ENCODE measurements at regions not wholly inside any gene's neighbourhood (a gene's known extent, or its start where the extent isn't known, plus 50 kb on each side); places are given as distances from the start of the nearest gene placed in this dataset.

DNA sequence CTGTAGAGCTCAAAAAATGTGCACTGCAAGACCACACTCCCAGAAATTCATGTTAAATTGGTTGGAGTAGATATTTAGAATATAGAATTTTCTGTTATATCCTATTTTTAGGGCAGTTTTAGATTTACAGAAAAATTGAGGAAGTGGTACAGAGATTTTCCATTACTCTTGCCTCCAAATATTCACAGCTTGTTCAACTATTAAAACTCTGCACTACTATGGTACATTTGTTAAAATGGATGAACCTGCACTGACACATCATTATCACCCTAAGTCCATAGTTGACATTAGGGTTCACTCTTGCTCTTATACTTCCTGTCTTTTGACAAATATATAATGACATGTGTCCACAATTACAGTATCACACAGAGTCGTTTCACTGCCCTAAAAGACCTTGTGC lies 1724.5 kb downstream of the C4orf33 start:
- no peaks in the 10 kb centered on the region for H3K9me3 ChIP-seq (ENCODE audit: control extremely low read depth in 1 of 3, control insufficient read depth in 2 of 3, insufficient read depth in 1 of 3, low read length in 2 of 3)
- TF ChIP-seq CTCF (IDR thresholded peaks at IDR 0.05) (no peak), EZH2 (IDR thresholded peaks at IDR 0.05; ENCODE audit: borderline replicate concordance, insufficient read depth, low read depth, low read length, poor library complexity, severe bottlenecking) (no peak)
- H3K9ac ChIP-seq (ENCODE audit: low read length): no peak overlapping the region
- H3K4me3 ChIP-seq (ENCODE audit: control extremely low read depth in 1 of 5, extremely low read depth in 1 of 5, insufficient read depth in 1 of 5, low read depth in 2 of 5, low read length in 4 of 5): no peak overlapping the region
- no peaks in the 10 kb centered on the region for H4K20me1 ChIP-seq (ENCODE audit: control insufficient read depth, insufficient read depth, low read length, poor library complexity, severe bottlenecking)
- no peak overlapping the region for H3K4me2 ChIP-seq (replicated peaks; ENCODE audit: low read depth, low read length, poor library complexity, severe bottlenecking)
- no peaks in the 10 kb centered on the region for H3K79me2 ChIP-seq (ENCODE audit: control insufficient read depth, insufficient read depth, low read length)
- H2AFZ ChIP-seq (ENCODE audit: insufficient read depth, low read depth, low read length, poor library complexity, severe bottlenecking): no peak overlapping the region
- CTCF ChIA-PET: no interaction called here
- POLR2A ChIA-PET: no interaction called here
- Mint-ChIP-seq H3K9me3 (ENCODE audit: insufficient read depth) (no peaks in the 10 kb centered on the region), H3K4me1 (no peaks in the 10 kb centered on the region), H3K27me3 (no peaks in the 10 kb centered on the region), H3K27ac (no peak overlapping the region), H3K4me3 (no peak overlapping the region)
- intact Hi-C loops (cut with micrococcal nuclease): no loop called here
- H3K4me1 ChIP-seq (ENCODE audit: control insufficient read depth in 2 of 2, insufficient read depth in 2 of 2, low read length in 2 of 2): no peaks in the 10 kb centered on the region
- no CpG with 5 or more reads among the region's 1 CpG for WGBS (ENCODE audit: insufficient coverage)
- no peaks in the 10 kb centered on the region for H3K27me3 ChIP-seq (replicated peaks in 1 of 4; ENCODE audit: control extremely low read depth in 1 of 4, control insufficient read depth in 3 of 4, insufficient read depth in 4 of 4, low read length in 3 of 4)
- H3K36me3 ChIP-seq (replicated peaks in 1 of 2; ENCODE audit: control extremely low read depth in 1 of 2, control insufficient read depth in 1 of 2, extremely low read depth in 1 of 2, insufficient read depth in 2 of 2, low read length in 1 of 2): no peaks in the 10 kb centered on the region
- DNase-seq: no peak
- no peak for ATAC-seq (ENCODE audit: low read depth)
- no peak overlapping the region for H3K27ac ChIP-seq (ENCODE audit: low read length in 2 of 2)

DNA sequence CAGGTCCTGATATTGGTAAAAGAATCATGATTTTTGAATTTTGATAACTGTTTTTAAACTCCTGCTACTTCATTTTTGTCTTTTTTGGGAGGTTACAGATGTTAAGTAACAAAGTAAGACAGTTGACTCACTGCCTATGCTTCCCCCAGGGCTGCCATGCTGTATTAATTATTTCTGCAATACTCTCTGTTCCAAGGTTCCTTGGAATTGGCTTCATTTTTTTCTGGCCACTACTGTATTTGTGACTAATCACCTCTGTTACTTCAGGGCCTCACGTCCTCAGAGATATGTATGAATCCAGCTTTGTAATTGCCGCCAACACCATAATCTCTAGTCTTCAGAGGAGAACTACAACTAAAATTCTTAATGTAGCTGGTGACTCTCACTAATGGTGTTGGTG lies 1729.3 kb downstream of the C4orf33 start:
- no peaks in the 10 kb centered on the region for H3K4me1 Mint-ChIP-seq
- intact Hi-C loops (cut with micrococcal nuclease): no loop called here
- WGBS (ENCODE audit: insufficient coverage): 83% methylated on average over 1 of the region's 2 CpGs
- H4K20me1 ChIP-seq (ENCODE audit: control insufficient read depth, insufficient read depth, low read length, poor library complexity, severe bottlenecking): no peaks in the 10 kb centered on the region
- H3K27me3 Mint-ChIP-seq: no peaks in the 10 kb centered on the region
- H3K4me1 ChIP-seq (ENCODE audit: control insufficient read depth in 2 of 2, insufficient read depth in 2 of 2, low read length in 2 of 2): no peaks in the 10 kb centered on the region
- TF ChIP-seq CTCF (IDR thresholded peaks at IDR 0.05) (no peak), EZH2 (IDR thresholded peaks at IDR 0.05; ENCODE audit: borderline replicate concordance, insufficient read depth, low read depth, low read length, poor library complexity, severe bottlenecking) (no peak)
- POLR2A ChIA-PET: no interaction called here
- no peaks in the 10 kb centered on the region for H3K9me3 ChIP-seq (ENCODE audit: control extremely low read depth in 1 of 3, control insufficient read depth in 2 of 3, insufficient read depth in 1 of 3, low read length in 2 of 3)
- no peak overlapping the region for H3K9ac ChIP-seq (ENCODE audit: low read length)
- H3K27ac ChIP-seq (ENCODE audit: low read length in 2 of 2): no peak overlapping the region
- H2AFZ ChIP-seq (ENCODE audit: insufficient read depth, low read depth, low read length, poor library complexity, severe bottlenecking): no peak overlapping the region
- no peak overlapping the region for H3K4me2 ChIP-seq (replicated peaks; ENCODE audit: low read depth, low read length, poor library complexity, severe bottlenecking)
- ATAC-seq (ENCODE audit: low read depth): no peak
- CTCF ChIA-PET: no interaction called here
- no peaks in the 10 kb centered on the region for H3K79me2 ChIP-seq (ENCODE audit: control insufficient read depth, insufficient read depth, low read length)
- no peaks in the 10 kb centered on the region for H3K27me3 ChIP-seq (replicated peaks in 1 of 4; ENCODE audit: control extremely low read depth in 1 of 4, control insufficient read depth in 3 of 4, insufficient read depth in 4 of 4, low read length in 3 of 4)
- H3K4me3 ChIP-seq (ENCODE audit: control extremely low read depth in 1 of 5, extremely low read depth in 1 of 5, insufficient read depth in 1 of 5, low read depth in 2 of 5, low read length in 4 of 5): no peak overlapping the region
- H3K27ac Mint-ChIP-seq: no peak overlapping the region
- H3K36me3 ChIP-seq (replicated peaks in 1 of 2; ENCODE audit: control extremely low read depth in 1 of 2, control insufficient read depth in 1 of 2, extremely low read depth in 1 of 2, insufficient read depth in 2 of 2, low read length in 1 of 2): no peaks in the 10 kb centered on the region
- no peak for DNase-seq
- H3K9me3 Mint-ChIP-seq (ENCODE audit: insufficient read depth): no peaks in the 10 kb centered on the region
- no peak overlapping the region for H3K4me3 Mint-ChIP-seq

Data from B cell (primary cell).